ENCODE measurements at regions not wholly inside any gene's neighbourhood (a gene's known extent, or its start where the extent isn't known, plus 50 kb on each side); places are given as distances from the start of the nearest gene placed in this dataset.

DNA sequence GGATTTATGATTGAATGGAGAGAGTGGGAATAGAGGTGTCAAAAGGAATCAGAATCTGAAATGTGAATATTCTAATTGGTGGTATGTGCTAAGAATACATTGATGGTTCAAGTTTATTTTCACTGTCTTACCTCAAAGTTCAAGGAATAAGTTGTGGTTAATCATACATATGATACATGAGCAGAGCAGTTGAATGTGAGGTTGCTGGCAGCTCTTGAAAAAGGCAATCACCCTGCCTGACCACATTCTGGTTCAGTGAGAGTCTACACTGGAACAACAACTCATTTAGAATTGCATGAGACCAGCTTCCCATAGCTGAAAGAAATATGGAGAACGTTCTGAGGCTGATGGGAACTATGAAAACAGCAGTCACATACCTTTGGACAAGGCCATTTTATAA lies 68.3 kb upstream of the ARHGAP29 start:
- no peak overlapping the region for H3K27ac ChIP-seq
- ATAC-seq (no peak), DNase-seq (no peak)
- peaks cover 4% of the 10 kb centered on the region for H3K4me1 ChIP-seq
- intact Hi-C loops (cut with DNase I) = no loop called here
- no peaks in the 10 kb centered on the region for H3K9me3 ChIP-seq
- TF ChIP-seq, protein P1, sequence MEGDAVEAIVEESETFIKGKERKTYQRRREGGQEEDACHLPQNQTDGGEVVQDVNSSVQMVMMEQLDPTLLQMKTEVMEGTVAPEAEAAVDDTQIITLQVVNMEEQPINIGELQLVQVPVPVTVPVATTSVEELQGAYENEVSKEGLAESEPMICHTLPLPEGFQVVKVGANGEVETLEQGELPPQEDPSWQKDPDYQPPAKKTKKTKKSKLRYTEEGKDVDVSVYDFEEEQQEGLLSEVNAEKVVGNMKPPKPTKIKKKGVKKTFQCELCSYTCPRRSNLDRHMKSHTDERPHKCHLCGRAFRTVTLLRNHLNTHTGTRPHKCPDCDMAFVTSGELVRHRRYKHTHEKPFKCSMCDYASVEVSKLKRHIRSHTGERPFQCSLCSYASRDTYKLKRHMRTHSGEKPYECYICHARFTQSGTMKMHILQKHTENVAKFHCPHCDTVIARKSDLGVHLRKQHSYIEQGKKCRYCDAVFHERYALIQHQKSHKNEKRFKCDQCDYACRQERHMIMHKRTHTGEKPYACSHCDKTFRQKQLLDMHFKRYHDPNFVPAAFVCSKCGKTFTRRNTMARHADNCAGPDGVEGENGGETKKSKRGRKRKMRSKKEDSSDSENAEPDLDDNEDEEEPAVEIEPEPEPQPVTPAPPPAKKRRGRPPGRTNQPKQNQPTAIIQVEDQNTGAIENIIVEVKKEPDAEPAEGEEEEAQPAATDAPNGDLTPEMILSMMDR (IDR thresholded peaks at IDR 0.05) = no peak
- H3K27me3 ChIP-seq = no peaks in the 10 kb centered on the region
- no peaks in the 10 kb centered on the region for H3K36me3 ChIP-seq
- H3K4me3 ChIP-seq = no peak overlapping the region

DNA sequence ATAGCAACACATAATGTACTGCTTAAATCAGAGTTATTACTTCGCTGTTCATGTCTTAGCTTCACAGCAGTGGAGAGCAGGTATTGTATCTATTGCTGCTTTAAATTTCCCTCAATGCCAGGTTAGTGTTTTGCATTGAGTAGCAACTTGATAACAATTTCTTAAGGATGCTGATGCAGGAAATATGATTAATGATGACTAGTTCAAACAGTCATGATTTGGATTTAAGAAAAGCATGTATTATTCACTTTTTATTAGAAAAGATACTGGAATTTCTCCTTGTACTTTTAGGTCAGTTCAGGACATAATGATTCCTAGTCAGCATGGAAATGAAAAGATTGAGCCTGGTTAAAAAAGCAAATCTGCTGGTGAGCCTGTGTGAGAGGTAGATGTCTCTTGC lies 67.2 kb upstream of the ARHGAP29 start:
- no peak for ATAC-seq
- H3K9me3 ChIP-seq = no peaks in the 10 kb centered on the region
- DNase-seq = no peak
- TF ChIP-seq, protein P1 (IDR thresholded peaks at IDR 0.05) = no peak
- no peak overlapping the region for H3K4me3 ChIP-seq
- no peak overlapping the region for H3K27ac ChIP-seq
- intact Hi-C loops (cut with DNase I) = no loop called here
- no peaks in the 10 kb centered on the region for H3K27me3 ChIP-seq
- H3K4me1 ChIP-seq = peaks cover 16% of the 10 kb centered on the region
- no peaks in the 10 kb centered on the region for H3K36me3 ChIP-seq

DNA sequence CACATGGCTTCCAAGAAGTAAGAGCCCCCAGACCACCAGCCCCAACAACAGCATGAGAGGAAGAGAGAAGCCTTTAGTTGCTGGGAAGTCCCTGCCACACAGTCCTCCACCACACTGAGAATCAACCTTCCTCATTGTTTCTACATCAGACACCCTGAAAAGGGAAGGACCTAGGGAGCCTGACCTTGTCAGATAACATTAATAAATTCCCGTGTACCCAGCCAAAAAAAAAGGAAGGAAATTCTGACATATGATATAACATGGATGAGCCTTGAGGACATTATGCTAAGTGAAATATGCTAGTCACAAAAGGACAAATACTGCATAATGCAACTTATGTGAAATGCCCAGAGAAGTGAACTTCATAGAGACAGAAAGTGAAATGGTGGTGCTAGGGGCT lies 65.6 kb upstream of the ARHGAP29 start:
- Histone ChIP-seq H3K27me3 (no peaks in the 10 kb centered on the region), H3K4me1 (peaks cover 22% of the 10 kb centered on the region), H3K36me3 (no peaks in the 10 kb centered on the region), H3K4me3 (no peak overlapping the region), H3K27ac (no peak overlapping the region), H3K9me3 (no peaks in the 10 kb centered on the region)
- peak; percentile 64 for ATAC-seq
- intact Hi-C loops (cut with DNase I) = no loop called here
- TF ChIP-seq, protein P1 (IDR thresholded peaks at IDR 0.05) = no peak
- no peak for DNase-seq

DNA sequence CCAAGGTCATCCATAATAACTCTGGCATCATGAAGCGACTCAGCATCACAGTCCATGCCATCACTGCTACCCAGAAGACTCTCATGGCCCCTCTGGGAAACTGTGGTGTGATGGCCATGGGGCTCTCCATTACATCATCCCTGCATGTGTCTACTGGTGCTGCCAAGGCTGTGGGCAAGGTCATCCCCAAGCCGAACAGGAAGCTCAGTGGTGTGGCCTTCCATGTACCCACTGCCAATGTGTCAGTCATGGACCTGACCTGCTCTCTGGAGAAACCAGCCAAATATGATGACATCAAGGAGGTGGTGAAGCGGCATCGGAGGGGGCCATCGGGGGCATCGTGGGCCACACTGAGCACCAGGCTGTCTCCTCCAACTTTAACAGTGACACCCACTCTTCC lies 65.1 kb upstream of the ARHGAP29 start:
- no peaks in the 10 kb centered on the region for H3K27me3 ChIP-seq
- H3K4me1 ChIP-seq = peaks cover 27% of the 10 kb centered on the region
- DNase-seq (no peak), ATAC-seq (no peak)
- no peak overlapping the region for H3K4me3 ChIP-seq
- TF ChIP-seq, protein P1 (IDR thresholded peaks at IDR 0.05) = no peak
- intact Hi-C loops (cut with DNase I) = no loop called here
- H3K36me3 ChIP-seq = no peaks in the 10 kb centered on the region
- no peaks in the 10 kb centered on the region for H3K9me3 ChIP-seq
- H3K27ac ChIP-seq = peak overlapping the region; percentile 0

DNA sequence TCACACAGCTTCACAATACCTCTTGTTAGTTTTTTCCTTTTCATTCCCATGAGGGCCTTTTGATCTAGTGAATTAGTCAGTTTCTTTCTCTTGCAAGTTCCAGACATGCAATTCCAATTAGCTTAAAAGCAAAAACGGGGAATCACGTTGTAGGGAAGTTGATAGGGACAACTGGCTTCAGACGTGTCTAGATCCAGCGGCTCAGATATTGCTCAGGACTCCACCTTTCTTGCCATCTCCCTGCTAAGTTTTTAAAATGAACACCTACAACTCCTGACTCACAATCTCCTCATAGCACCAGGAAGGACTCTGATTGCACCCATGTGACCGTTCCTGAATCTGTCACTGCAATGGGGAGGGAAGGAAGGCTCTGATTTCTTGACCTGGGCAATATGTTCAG lies 63.8 kb upstream of the ARHGAP29 start:
- H3K9me3 ChIP-seq = no peaks in the 10 kb centered on the region
- TF ChIP-seq, protein P1 (IDR thresholded peaks at IDR 0.05) = no peak
- ATAC-seq (no peak), DNase-seq (no peak)
- no peaks in the 10 kb centered on the region for H3K36me3 ChIP-seq
- peaks cover 39% of the 10 kb centered on the region for H3K4me1 ChIP-seq
- H3K27me3 ChIP-seq = no peaks in the 10 kb centered on the region
- no peak overlapping the region for H3K4me3 ChIP-seq
- intact Hi-C loops (cut with DNase I) = no loop called here
- H3K27ac ChIP-seq = no peak overlapping the region

DNA sequence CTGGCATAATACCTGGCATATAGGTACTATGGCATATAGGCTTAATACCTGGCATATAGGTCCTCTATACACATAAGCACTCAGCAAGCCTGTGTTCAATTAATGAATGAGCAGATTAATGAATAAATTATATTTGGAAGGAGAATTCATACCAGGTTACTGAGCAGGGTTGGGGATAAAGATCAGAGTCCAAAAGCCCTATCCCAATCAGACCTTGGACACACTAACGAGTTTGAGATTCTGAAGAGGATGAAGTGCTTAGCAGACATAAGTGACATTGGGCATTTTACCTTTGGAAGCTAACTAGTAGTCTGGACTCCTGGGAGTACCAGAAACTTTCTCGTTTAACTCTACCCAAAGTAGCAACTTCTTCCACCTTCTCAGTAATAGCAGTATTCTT lies 63.3 kb upstream of the ARHGAP29 start:
- H3K36me3 ChIP-seq = no peaks in the 10 kb centered on the region
- ATAC-seq = no peak
- intact Hi-C loops (cut with DNase I) = no loop called here
- DNase-seq = no peak
- H3K9me3 ChIP-seq = no peaks in the 10 kb centered on the region
- H3K4me1 ChIP-seq = peaks cover 40% of the 10 kb centered on the region
- TF ChIP-seq, protein P1 (IDR thresholded peaks at IDR 0.05) = no peak
- H3K4me3 ChIP-seq = no peak overlapping the region
- H3K27me3 ChIP-seq = no peaks in the 10 kb centered on the region
- peak overlapping the region; percentile 73 for H3K27ac ChIP-seq

Data from upper lobe of right lung (tissue), 1 donor.